HEK293 (cell line): ENCODE measurements at regions not wholly inside any gene's neighbourhood (a gene's known extent, or its start where the extent isn't known, plus 50 kb on each side); places are given as distances from the start of the nearest gene placed in this dataset.

Experiments
- CTCF ChIA-PET: fragments of 350-600 bp; formaldehyde crosslinking; extraction: SDS; loops from one replicate; lab custom pipeline; 2021; ENCODE audit warnings: antibody characterized with exemption; lab: Yijun Ruan, JAX
- POLR2A ChIA-PET: fragments of 300-600 bp; formaldehyde crosslinking; extraction: SDS; loops from one replicate; lab custom pipeline; 2020; ENCODE audit warnings: antibody characterized with exemption, inconsistent platforms; lab: Yijun Ruan, JAX
- H3K27ac ChIP-seq: fragments of 200-500 bp; sonication (Bioruptor generic); 2 replicates; pipeline ENCODE4 v1.5.1; 2014; ENCODE audit warnings: low read depth, low read length, control low read depth, inconsistent platforms; ENCODE audit errors: extremely low read depth
- H3K36me3 ChIP-seq, 2 experiments: fragments of 200-500 bp in 1 of 2; sonication (Bioruptor generic) in 1 of 2; 1 replicate in 1 of 2; 2 replicates in 1 of 2; pipeline ENCODE4 v1.5.1; 2014 to 2017; ENCODE audit warnings: inconsistent platforms in 2 of 2, low read length in 2 of 2; ENCODE audit not compliant: control insufficient read depth in 2 of 2, insufficient read depth in 1 of 2
- H3K4me1 ChIP-seq: fragments of 200-500 bp; sonication (Bioruptor generic); 2 replicates; pipeline ENCODE4 v1.5.1; 2014; ENCODE audit warnings: mild to moderate bottlenecking, low read length, inconsistent platforms; ENCODE audit not compliant: control insufficient read depth, insufficient read depth
- H3K4me3 ChIP-seq: 2 replicates; pipeline ENCODE4 v1.5.1; 2011; ENCODE audit warnings: low read depth, mild to moderate bottlenecking, control low read depth, low read length, moderate library complexity
- H3K9me3 ChIP-seq: fragments of 200-500 bp; sonication (Bioruptor generic); 2 replicates; pipeline ENCODE4 v1.5.1; 2014; ENCODE audit warnings: low read depth, low read length, inconsistent platforms; ENCODE audit not compliant: control insufficient read depth, insufficient read depth
- BCL11B ChIP-seq: fragments of 450-650 bp; formaldehyde crosslinking; IDR thresholded peaks from 2 replicates; pipeline ENCODE4 v1.5.1; 2016; ENCODE audit warnings: low read depth, missing biosample characterization, missing genetic modification characterization
- FEZF1 ChIP-seq: fragments of 450-650 bp; formaldehyde crosslinking; IDR thresholded peaks from 2 replicates; pipeline ENCODE4 v1.5.1; 2016; ENCODE audit warnings: missing biosample characterization, missing genetic modification characterization
- GLI4 ChIP-seq: fragments of 450-650 bp; formaldehyde crosslinking; IDR thresholded peaks from 2 replicates; pipeline ENCODE4 v1.5.1; 2016; ENCODE audit warnings: missing biosample characterization, missing genetic modification characterization
- GLIS2 ChIP-seq: fragments of 450-650 bp; formaldehyde crosslinking; IDR thresholded peaks from 2 replicates; pipeline ENCODE4 v1.5.1; 2016; ENCODE audit warnings: missing biosample characterization, missing genetic modification characterization
- HOXA7 ChIP-seq: sonication (generic); formaldehyde crosslinking; IDR thresholded peaks from 2 replicates; pipeline ENCODE4 v1.8.1; 2022; ENCODE audit warnings: missing genetic modification reagents, borderline replicate concordance
- KLF8 ChIP-seq: fragments of 450-650 bp; formaldehyde crosslinking; IDR thresholded peaks from 2 replicates; pipeline ENCODE4 v1.5.1; 2016; ENCODE audit warnings: missing biosample characterization, missing genetic modification characterization
- PRDM1 ChIP-seq: fragments of 450-650 bp; formaldehyde crosslinking; IDR thresholded peaks from 2 replicates; pipeline ENCODE4; 2016; ENCODE audit warnings: missing biosample characterization, missing genetic modification characterization
- PRDM10 ChIP-seq: fragments of 450-650 bp; formaldehyde crosslinking; IDR thresholded peaks from 2 replicates; pipeline ENCODE4 v1.5.1; 2016; ENCODE audit warnings: missing biosample characterization, missing genetic modification characterization
- REPIN1 ChIP-seq: fragments of 450-650 bp; formaldehyde crosslinking; IDR thresholded peaks from 2 replicates; pipeline ENCODE4 v1.5.1; 2017; ENCODE audit warnings: missing biosample characterization, missing genetic modification characterization, low read depth
- SETDB1 ChIP-seq: IDR thresholded peaks from one replicate; pipeline ENCODE4 v1.6.1; 2017; ENCODE audit warnings: mild to moderate bottlenecking, low read length, moderate library complexity, mixed read lengths; ENCODE audit not compliant: insufficient read length
- YY2 ChIP-seq: fragments of 450-650 bp; formaldehyde crosslinking; IDR thresholded peaks from 2 replicates; pipeline ENCODE4 v1.5.1; 2016; ENCODE audit warnings: missing biosample characterization, missing genetic modification characterization
- ZBTB11 ChIP-seq: fragments of 450-650 bp; formaldehyde crosslinking; conservative IDR thresholded peaks from 2 replicates; pipeline ENCODE4 v1.5.1; 2016; ENCODE audit warnings: low read depth, missing biosample characterization, missing genetic modification characterization
- ZFP41 ChIP-seq: fragments of 450-650 bp; formaldehyde crosslinking; IDR thresholded peaks from 2 replicates; pipeline ENCODE4 v1.5.1; 2016; ENCODE audit warnings: missing biosample characterization, missing genetic modification characterization, borderline replicate concordance
- ZNF112 ChIP-seq: fragments of 450-650 bp; formaldehyde crosslinking; IDR thresholded peaks from 2 replicates; pipeline ENCODE4 v1.5.0; 2017; ENCODE audit warnings: missing biosample characterization, missing genetic modification characterization
- ZNF174 ChIP-seq: fragments of 450-650 bp; formaldehyde crosslinking; IDR thresholded peaks from 2 replicates; pipeline ENCODE4 v1.5.0; 2017; ENCODE audit warnings: missing biosample characterization, mild to moderate bottlenecking, missing genetic modification characterization
- ZNF214 ChIP-seq: fragments of 450-650 bp; formaldehyde crosslinking; IDR thresholded peaks from 2 replicates; pipeline ENCODE4 v1.5.1; 2017; ENCODE audit warnings: missing biosample characterization, mild to moderate bottlenecking, missing genetic modification characterization, borderline replicate concordance
- ZNF302 ChIP-seq: fragments of 450-650 bp; formaldehyde crosslinking; IDR thresholded peaks from 2 replicates; pipeline ENCODE4 v1.5.1; 2016; ENCODE audit warnings: missing biosample characterization, missing genetic modification characterization, low read depth
- ZNF341 ChIP-seq: fragments of 450-650 bp; formaldehyde crosslinking; IDR thresholded peaks from 2 replicates; pipeline ENCODE4; 2016; ENCODE audit warnings: low read depth, missing biosample characterization, missing genetic modification characterization
- ZNF433 ChIP-seq: fragments of 450-650 bp; formaldehyde crosslinking; IDR thresholded peaks from 2 replicates; pipeline ENCODE4 v1.5.1; 2016; ENCODE audit warnings: missing biosample characterization, missing genetic modification characterization, low read depth
- ZNF514 ChIP-seq: fragments of 450-650 bp; formaldehyde crosslinking; IDR thresholded peaks from 2 replicates; pipeline ENCODE4 v1.5.1; 2016; ENCODE audit warnings: missing biosample characterization, missing genetic modification characterization
- ZNF521 ChIP-seq: fragments of 450-650 bp; formaldehyde crosslinking; IDR thresholded peaks from 2 replicates; pipeline ENCODE4 v1.5.1; 2017; ENCODE audit warnings: missing biosample characterization, mild to moderate bottlenecking, missing genetic modification characterization
- ZNF596 ChIP-seq: fragments of 450-650 bp; IDR thresholded peaks from 2 replicates; pipeline ENCODE4 v1.5.0; 2018; ENCODE audit warnings: missing biosample characterization, mild to moderate bottlenecking, missing genetic modification characterization, moderate library complexity
- ZNF677 ChIP-seq: fragments of 450-650 bp; IDR thresholded peaks from 2 replicates; pipeline ENCODE4 v1.5.0; 2018; ENCODE audit warnings: missing biosample characterization, mild to moderate bottlenecking, missing genetic modification characterization, moderate library complexity
- TF ChIP-seq, protein P1 (sequence below): fragments of 450-650 bp; formaldehyde crosslinking; IDR thresholded peaks from 2 replicates; pipeline ENCODE4; 2016; ENCODE audit warnings: missing biosample characterization, missing genetic modification characterization

DNA sequence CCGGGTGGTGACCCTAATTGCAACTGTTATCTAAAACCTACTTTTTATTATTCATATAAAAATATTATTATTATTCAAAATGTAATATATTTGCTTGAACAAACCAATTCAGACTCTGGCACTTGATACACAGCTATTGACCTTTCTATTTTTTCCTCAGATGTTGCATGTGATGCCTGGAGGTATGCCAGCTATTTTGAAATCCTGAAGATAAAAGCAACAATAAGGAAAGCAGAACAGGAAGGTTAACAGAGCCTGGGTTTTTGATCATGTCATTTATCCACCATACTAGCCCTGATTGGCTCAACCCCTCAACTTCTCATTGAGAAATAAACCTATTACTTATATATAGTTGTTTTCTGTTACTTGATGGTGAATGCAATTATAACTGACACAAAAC is 340.9 kb upstream of the KIF2A start:
- Histone ChIP-seq H3K9me3 (no peaks in the 10 kb centered on the region), H3K4me1 (no peaks in the 10 kb centered on the region), H3K27ac (no peak overlapping the region), H3K36me3 (no peaks in the 10 kb centered on the region), H3K4me3 (no peak overlapping the region)
- POLR2A ChIA-PET = no interaction called here
- CTCF ChIA-PET = no interaction called here
- TF ChIP-seq ZNF112 (tag by site-specific recombination) (no peak), HOXA7 (CRISPR knock-in tag) (no peak), GLI4 (tag by site-specific recombination) (no peak), FEZF1 (tag by site-specific recombination) (no peak), GLIS2 (tag by site-specific recombination) (no peak)

DNA sequence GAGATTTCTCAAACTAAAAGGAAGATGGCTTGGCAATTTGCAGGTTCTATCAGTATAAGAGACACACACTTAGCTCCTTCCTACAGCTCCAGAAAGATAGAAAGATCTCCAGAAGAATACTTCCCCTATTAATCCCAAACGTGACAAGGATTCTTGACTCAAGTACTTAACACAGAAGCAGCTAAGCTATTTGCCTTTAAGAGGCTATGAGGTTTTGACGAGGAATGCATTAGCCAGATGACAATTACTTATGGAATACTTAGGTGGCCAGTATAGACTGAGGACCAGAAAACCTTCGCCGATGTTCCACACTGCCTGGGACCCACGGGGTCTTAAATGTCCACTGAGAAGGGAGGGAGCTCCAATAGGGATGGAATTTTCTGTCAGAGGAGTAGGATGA is 340.5 kb upstream of the KIF2A start:
- Histone ChIP-seq H3K27ac (no peak overlapping the region), H3K4me3 (no peak overlapping the region), H3K36me3 (no peaks in the 10 kb centered on the region), H3K4me1 (no peaks in the 10 kb centered on the region), H3K9me3 (no peaks in the 10 kb centered on the region)
- no peak for TF ChIP-seq PRDM1 (tag by site-specific recombination)
- TF ChIP-seq ZFP41 (tag by site-specific recombination) = no peak
- TF ChIP-seq ZNF214 (tag by site-specific recombination) = no peak
- no peak for TF ChIP-seq ZNF521
- TF ChIP-seq BCL11B (tag by site-specific recombination) = no peak
- TF ChIP-seq ZNF596 (tag by site-specific recombination) = no peak
- no peak for TF ChIP-seq ZNF514 (tag by site-specific recombination)
- TF ChIP-seq YY2 (tag by site-specific recombination) = no peak
- no peak for TF ChIP-seq ZNF433 (tag by site-specific recombination)
- no peak for TF ChIP-seq ZNF174 (tag by site-specific recombination)
- TF ChIP-seq ZNF677 (tag by site-specific recombination) = no peak
- TF ChIP-seq SETDB1 = no peak
- TF ChIP-seq KLF8 = no peak
- ChIA-PET POLR2A (no interaction called here), CTCF (no interaction called here)

DNA sequence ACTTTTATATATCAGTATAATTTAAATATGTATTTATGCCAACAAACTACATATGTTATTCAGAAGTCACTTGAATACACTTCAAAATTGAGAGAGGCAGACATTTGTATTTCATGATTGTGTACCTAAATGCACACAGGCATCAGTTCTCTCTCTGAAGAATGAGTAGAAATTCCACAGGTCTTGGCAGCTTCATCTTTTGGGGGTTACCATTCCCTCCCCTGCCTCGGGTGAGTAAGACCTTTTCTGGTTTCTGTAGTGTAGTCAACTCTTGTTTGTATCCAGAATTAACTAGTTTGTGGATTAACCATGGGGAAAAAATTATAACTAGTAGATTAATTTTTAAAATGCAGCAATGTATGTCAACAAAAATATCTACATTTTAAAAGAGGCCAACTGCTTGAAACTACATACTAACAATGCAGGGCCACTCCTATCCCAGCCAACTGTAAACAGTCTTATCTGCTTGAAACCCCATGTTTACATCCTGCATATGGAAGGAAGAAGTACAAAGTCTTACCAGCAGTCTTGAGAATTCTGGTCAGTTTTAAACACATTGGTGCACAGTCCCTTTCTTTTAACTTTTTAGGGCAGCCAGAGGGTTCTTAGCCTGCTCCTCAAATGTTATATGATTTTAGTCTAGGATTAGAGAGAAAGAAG is 339.6 kb upstream of the KIF2A start:
- no peaks in the 10 kb centered on the region for H3K4me1 ChIP-seq
- POLR2A ChIA-PET = no interaction called here
- H3K36me3 ChIP-seq = no peaks in the 10 kb centered on the region
- H3K27ac ChIP-seq = no peak overlapping the region
- TF ChIP-seq ZNF302 (tag by site-specific recombination) (no peak), REPIN1 (tag by site-specific recombination) (no peak), ZNF341 (tag by site-specific recombination) (no peak), PRDM10 (tag by site-specific recombination) (peak; percentile 31; the same call in 1 of the 2 replicates), ZBTB11 (tag by site-specific recombination) (no peak)
- TF ChIP-seq, protein P1, sequence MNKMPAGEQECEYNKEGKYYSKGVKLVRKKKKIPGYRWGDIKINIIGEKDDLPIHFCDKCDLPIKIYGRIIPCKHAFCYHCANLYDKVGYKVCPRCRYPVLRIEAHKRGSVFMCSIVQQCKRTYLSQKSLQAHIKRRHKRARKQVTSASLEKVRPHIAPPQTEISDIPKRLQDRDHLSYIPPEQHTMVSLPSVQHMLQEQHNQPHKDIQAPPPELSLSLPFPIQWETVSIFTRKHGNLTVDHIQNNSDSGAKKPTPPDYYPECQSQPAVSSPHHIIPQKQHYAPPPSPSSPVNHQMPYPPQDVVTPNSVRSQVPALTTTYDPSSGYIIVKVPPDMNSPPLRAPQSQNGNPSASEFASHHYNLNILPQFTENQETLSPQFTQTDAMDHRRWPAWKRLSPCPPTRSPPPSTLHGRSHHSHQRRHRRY (tag by site-specific recombination) = no peak
- TF ChIP-seq, all 188 proteins: peak for 1
- Histone ChIP-seq H3K9me3 (no peaks in the 10 kb centered on the region), H3K4me3 (no peak overlapping the region)
- CTCF ChIA-PET = no interaction called here
